ENCODE measurements at regions not wholly inside any gene's neighbourhood (a gene's known extent, or its start where the extent isn't known, plus 50 kb on each side); places are given as distances from the start of the nearest gene placed in this dataset.

- intact Hi-C loops (cut with micrococcal nuclease) = no loop called here
- Histone ChIP-seq H3K4me3 (replicated peaks in 1 of 2; ENCODE audit: low read depth in 1 of 2, low read length in 2 of 2) (no peak overlapping the region), H3K27ac (ENCODE audit: low read depth, low read length) (no peak overlapping the region), H3K9me3 (ENCODE audit: control insufficient read depth in 1 of 2, insufficient read depth in 1 of 2, low read depth in 1 of 2, low read length in 2 of 2) (no peaks in the 10 kb centered on the region), H3K4me2 (ENCODE audit: low read length) (no peak overlapping the region), H2AFZ (ENCODE audit: low read depth, low read length, poor library complexity, severe bottlenecking) (no peak overlapping the region), H3K27me3 (ENCODE audit: insufficient read depth, low read length) (no peaks in the 10 kb centered on the region), H3K79me2 (ENCODE audit: insufficient read depth, low read length) (no peaks in the 10 kb centered on the region), H3K9ac (ENCODE audit: low read length) (no peak overlapping the region), H3K9me2 (ENCODE audit: insufficient read depth) (no peaks in the 10 kb centered on the region), H4K20me1 (ENCODE audit: insufficient read depth) (no peaks in the 10 kb centered on the region), H3K36me3 (ENCODE audit: control insufficient read depth in 1 of 2, insufficient read depth in 2 of 2, low read length in 2 of 2) (no peaks in the 10 kb centered on the region), H3K4me1 (ENCODE audit: control insufficient read depth in 1 of 2, insufficient read depth in 2 of 2, low read length in 2 of 2) (no peaks in the 10 kb centered on the region)
- DNase-seq (ENCODE audit: low read depth, low spot score) = no peak
- RAD21 ChIA-PET (ENCODE audit: low non-redundant PET in 1 of 2, low total read pairs in 2 of 2, uncharacterized antibody in 2 of 2, unreplicated experiment in 2 of 2) = no interaction called here
- ATAC-seq = no peak
- BruUV-seq (replicated peaks) = no TSS peak
- CTCF ChIA-PET = no interaction called here
- TF ChIP-seq EZH2 (IDR thresholded peaks at IDR 0.05) = no peak
- TF ChIP-seq, protein P1, sequence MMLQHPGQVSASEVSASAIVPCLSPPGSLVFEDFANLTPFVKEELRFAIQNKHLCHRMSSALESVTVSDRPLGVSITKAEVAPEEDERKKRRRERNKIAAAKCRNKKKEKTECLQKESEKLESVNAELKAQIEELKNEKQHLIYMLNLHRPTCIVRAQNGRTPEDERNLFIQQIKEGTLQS (IDR thresholded peaks at IDR 0.05) = no peak
- no peak for TF ChIP-seq ELF1 (IDR thresholded peaks at IDR 0.05; ENCODE audit: borderline replicate concordance, low read depth)
- TF ChIP-seq ZNF274 (IDR thresholded peaks at IDR 0.05; ENCODE audit: low read depth, low read length) = no peak
- no peak for TF ChIP-seq POLR2A (IDR thresholded peaks at IDR 0.05; ENCODE audit: borderline replicate concordance, extremely low read depth, insufficient read depth, insufficient read length)
- TF ChIP-seq, protein P2, sequence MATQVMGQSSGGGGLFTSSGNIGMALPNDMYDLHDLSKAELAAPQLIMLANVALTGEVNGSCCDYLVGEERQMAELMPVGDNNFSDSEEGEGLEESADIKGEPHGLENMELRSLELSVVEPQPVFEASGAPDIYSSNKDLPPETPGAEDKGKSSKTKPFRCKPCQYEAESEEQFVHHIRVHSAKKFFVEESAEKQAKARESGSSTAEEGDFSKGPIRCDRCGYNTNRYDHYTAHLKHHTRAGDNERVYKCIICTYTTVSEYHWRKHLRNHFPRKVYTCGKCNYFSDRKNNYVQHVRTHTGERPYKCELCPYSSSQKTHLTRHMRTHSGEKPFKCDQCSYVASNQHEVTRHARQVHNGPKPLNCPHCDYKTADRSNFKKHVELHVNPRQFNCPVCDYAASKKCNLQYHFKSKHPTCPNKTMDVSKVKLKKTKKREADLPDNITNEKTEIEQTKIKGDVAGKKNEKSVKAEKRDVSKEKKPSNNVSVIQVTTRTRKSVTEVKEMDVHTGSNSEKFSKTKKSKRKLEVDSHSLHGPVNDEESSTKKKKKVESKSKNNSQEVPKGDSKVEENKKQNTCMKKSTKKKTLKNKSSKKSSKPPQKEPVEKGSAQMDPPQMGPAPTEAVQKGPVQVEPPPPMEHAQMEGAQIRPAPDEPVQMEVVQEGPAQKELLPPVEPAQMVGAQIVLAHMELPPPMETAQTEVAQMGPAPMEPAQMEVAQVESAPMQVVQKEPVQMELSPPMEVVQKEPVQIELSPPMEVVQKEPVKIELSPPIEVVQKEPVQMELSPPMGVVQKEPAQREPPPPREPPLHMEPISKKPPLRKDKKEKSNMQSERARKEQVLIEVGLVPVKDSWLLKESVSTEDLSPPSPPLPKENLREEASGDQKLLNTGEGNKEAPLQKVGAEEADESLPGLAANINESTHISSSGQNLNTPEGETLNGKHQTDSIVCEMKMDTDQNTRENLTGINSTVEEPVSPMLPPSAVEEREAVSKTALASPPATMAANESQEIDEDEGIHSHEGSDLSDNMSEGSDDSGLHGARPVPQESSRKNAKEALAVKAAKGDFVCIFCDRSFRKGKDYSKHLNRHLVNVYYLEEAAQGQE (IDR thresholded peaks at IDR 0.05; ENCODE audit: low read depth) = no peak
- TF ChIP-seq CBX3 (IDR thresholded peaks at IDR 0.05; ENCODE audit: low read depth) = no peak
- TF ChIP-seq SRF (IDR thresholded peaks at IDR 0.05; ENCODE audit: low read depth) = no peak
- no peak for TF ChIP-seq SIN3A (IDR thresholded peaks at IDR 0.05; ENCODE audit: low read depth)
- TF ChIP-seq, protein P3, sequence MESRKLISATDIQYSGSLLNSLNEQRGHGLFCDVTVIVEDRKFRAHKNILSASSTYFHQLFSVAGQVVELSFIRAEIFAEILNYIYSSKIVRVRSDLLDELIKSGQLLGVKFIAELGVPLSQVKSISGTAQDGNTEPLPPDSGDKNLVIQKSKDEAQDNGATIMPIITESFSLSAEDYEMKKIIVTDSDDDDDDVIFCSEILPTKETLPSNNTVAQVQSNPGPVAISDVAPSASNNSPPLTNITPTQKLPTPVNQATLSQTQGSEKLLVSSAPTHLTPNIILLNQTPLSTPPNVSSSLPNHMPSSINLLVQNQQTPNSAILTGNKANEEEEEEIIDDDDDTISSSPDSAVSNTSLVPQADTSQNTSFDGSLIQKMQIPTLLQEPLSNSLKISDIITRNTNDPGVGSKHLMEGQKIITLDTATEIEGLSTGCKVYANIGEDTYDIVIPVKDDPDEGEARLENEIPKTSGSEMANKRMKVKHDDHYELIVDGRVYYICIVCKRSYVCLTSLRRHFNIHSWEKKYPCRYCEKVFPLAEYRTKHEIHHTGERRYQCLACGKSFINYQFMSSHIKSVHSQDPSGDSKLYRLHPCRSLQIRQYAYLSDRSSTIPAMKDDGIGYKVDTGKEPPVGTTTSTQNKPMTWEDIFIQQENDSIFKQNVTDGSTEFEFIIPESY (IDR thresholded peaks at IDR 0.05; ENCODE audit: extremely low read depth, insufficient replicate concordance, low read length) = no peak
- no peak for TF ChIP-seq SP1 (IDR thresholded peaks at IDR 0.05; ENCODE audit: low read depth)
- no peak for TF ChIP-seq CEBPB (IDR thresholded peaks at IDR 0.05; ENCODE audit: low read depth)
- TF ChIP-seq RAD21 (IDR thresholded peaks at IDR 0.05; ENCODE audit: low read depth) = no peak
- no peak for TF ChIP-seq TCF7L2 (IDR thresholded peaks at IDR 0.05; ENCODE audit: borderline replicate concordance, extremely low read depth, insufficient read depth, insufficient read length)
- POLR2A ChIA-PET = no interaction called here
Observed at GRCh38 chr10:35838054-35838453, 196.0 kb upstream of the FZD8 start.
